ENCODE measurements at regions not wholly inside any gene's neighbourhood (a gene's known extent, or its start where the extent isn't known, plus 50 kb on each side); places are given as distances from the start of the nearest gene placed in this dataset.

DNA sequence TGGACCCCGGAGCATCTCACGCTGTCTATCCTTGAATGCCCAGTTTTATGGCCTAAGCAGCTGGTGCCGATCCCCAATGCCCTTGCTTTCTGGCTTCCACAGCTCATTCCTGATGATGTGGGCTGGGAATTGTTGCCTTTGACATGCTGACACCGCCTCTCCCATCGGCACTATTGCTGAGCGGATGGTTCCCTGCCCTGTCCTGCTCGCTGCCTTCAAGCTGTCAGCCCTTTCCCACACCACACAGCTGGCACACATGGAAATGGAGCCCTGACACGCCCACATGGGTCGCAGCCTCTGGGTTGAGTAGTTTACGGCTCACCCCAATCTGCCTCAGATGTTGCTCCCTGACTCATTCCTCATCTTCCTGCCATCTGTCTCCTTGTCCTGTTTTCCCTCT, 110.2 kb upstream of the SESN3 start:
- intact Hi-C loops (cut with micrococcal nuclease): no loop called here
- no peak overlapping the region for H3K4me3 Mint-ChIP-seq
- POLR2A ChIA-PET: no interaction called here
- no peak overlapping the region for H3K27ac Mint-ChIP-seq
- Histone ChIP-seq H3K79me2 (ENCODE audit: control insufficient read depth, insufficient read depth, low read length) (no peaks in the 10 kb centered on the region), H3K4me3 (ENCODE audit: control extremely low read depth in 1 of 5, extremely low read depth in 1 of 5, insufficient read depth in 1 of 5, low read depth in 2 of 5, low read length in 4 of 5) (no peak overlapping the region), H3K9me3 (ENCODE audit: control extremely low read depth in 1 of 3, control insufficient read depth in 2 of 3, insufficient read depth in 1 of 3, low read length in 2 of 3) (no peaks in the 10 kb centered on the region), H3K9ac (ENCODE audit: low read length) (no peak overlapping the region), H4K20me1 (ENCODE audit: control insufficient read depth, insufficient read depth, low read length, poor library complexity, severe bottlenecking) (no peaks in the 10 kb centered on the region), H3K4me2 (replicated peaks; ENCODE audit: low read depth, low read length, poor library complexity, severe bottlenecking) (no peak overlapping the region), H3K36me3 (replicated peaks in 1 of 2; ENCODE audit: control extremely low read depth in 1 of 2, control insufficient read depth in 1 of 2, extremely low read depth in 1 of 2, insufficient read depth in 2 of 2, low read length in 1 of 2) (no peaks in the 10 kb centered on the region), H3K4me1 (ENCODE audit: control insufficient read depth in 2 of 2, insufficient read depth in 2 of 2, low read length in 2 of 2) (peaks cover 14 to 21% of the 10 kb centered on the region in 2 donors), H3K27me3 (replicated peaks in 1 of 4; ENCODE audit: control extremely low read depth in 1 of 4, control insufficient read depth in 3 of 4, insufficient read depth in 4 of 4, low read length in 3 of 4) (no peaks in the 10 kb centered on the region), H3K27ac (ENCODE audit: low read length in 2 of 2) (no peak overlapping the region), H2AFZ (ENCODE audit: insufficient read depth, low read depth, low read length, poor library complexity, severe bottlenecking) (no peak overlapping the region)
- H3K27me3 Mint-ChIP-seq: no peaks in the 10 kb centered on the region
- TF ChIP-seq CTCF (IDR thresholded peaks at IDR 0.05) (no peak), EZH2 (IDR thresholded peaks at IDR 0.05; ENCODE audit: borderline replicate concordance, insufficient read depth, low read depth, low read length, poor library complexity, severe bottlenecking) (no peak)
- no peak for DNase-seq
- WGBS (ENCODE audit: insufficient coverage): 99% methylated on average over 8 of the region's 10 CpGs
- peaks cover 2% of the 10 kb centered on the region for H3K9me3 Mint-ChIP-seq (ENCODE audit: insufficient read depth)
- H3K4me1 Mint-ChIP-seq: no peaks in the 10 kb centered on the region
- ATAC-seq (ENCODE audit: low read depth): no peak
- CTCF ChIA-PET: interaction anchor here (1.2 kb wide), 1 partner anchor 364 kb away, joined by 5 read pairs; no protein-coding TSS in a partner anchor

- H3K4me3 ChIP-seq (ENCODE audit: control extremely low read depth in 1 of 5, extremely low read depth in 1 of 5, insufficient read depth in 1 of 5, low read depth in 2 of 5, low read length in 4 of 5): no peak overlapping the region
- POLR2A ChIA-PET: interaction anchor here (0.6 kb wide), 1 partner anchor 108 kb away, joined by 3 read pairs; the partner anchor contains the start of gene SESN3
- H3K79me2 ChIP-seq (ENCODE audit: control insufficient read depth, insufficient read depth, low read length): no peaks in the 10 kb centered on the region
- no peak for TF ChIP-seq CTCF (IDR thresholded peaks at IDR 0.05)
- no peak for TF ChIP-seq EZH2 (IDR thresholded peaks at IDR 0.05; ENCODE audit: borderline replicate concordance, insufficient read depth, low read depth, low read length, poor library complexity, severe bottlenecking)
- peak overlapping the region in 1 of 2 donors; percentile 9 for H3K27ac ChIP-seq (ENCODE audit: low read length in 2 of 2)
- Mint-ChIP-seq H3K27ac (no peak overlapping the region), H3K9me3 (ENCODE audit: insufficient read depth) (no peaks in the 10 kb centered on the region), H3K4me1 (peaks cover 5% of the 10 kb centered on the region), H3K27me3 (no peaks in the 10 kb centered on the region), H3K4me3 (no peak overlapping the region)
- H3K27me3 ChIP-seq (replicated peaks in 1 of 4; ENCODE audit: control extremely low read depth in 1 of 4, control insufficient read depth in 3 of 4, insufficient read depth in 4 of 4, low read length in 3 of 4): no peaks in the 10 kb centered on the region
- WGBS (ENCODE audit: insufficient coverage): 100% methylated on average over 3 of the region's 4 CpGs
- CTCF ChIA-PET: interaction anchor here (1.1 kb wide), 1 partner anchor 107 kb away, joined by 3 read pairs; no protein-coding TSS in a partner anchor
- H3K4me1 ChIP-seq (ENCODE audit: control insufficient read depth in 2 of 2, insufficient read depth in 2 of 2, low read length in 2 of 2): peaks cover 21 to 32% of the 10 kb centered on the region in 2 donors
- peak overlapping the region; percentile 25 for H2AFZ ChIP-seq (ENCODE audit: insufficient read depth, low read depth, low read length, poor library complexity, severe bottlenecking)
- H3K4me2 ChIP-seq (replicated peaks; ENCODE audit: low read depth, low read length, poor library complexity, severe bottlenecking): no peak overlapping the region
- no peaks in the 10 kb centered on the region for H3K9me3 ChIP-seq (ENCODE audit: control extremely low read depth in 1 of 3, control insufficient read depth in 2 of 3, insufficient read depth in 1 of 3, low read length in 2 of 3)
- ATAC-seq (ENCODE audit: low read depth) (no peak), DNase-seq (no peak)
- no peaks in the 10 kb centered on the region for H4K20me1 ChIP-seq (ENCODE audit: control insufficient read depth, insufficient read depth, low read length, poor library complexity, severe bottlenecking)
- intact Hi-C loops (cut with micrococcal nuclease): loop anchor here (5.0 kb wide), 2 partner anchors 187 to 368 kb away; no protein-coding TSS in a partner anchor
- no peaks in the 10 kb centered on the region for H3K36me3 ChIP-seq (replicated peaks in 1 of 2; ENCODE audit: control extremely low read depth in 1 of 2, control insufficient read depth in 1 of 2, extremely low read depth in 1 of 2, insufficient read depth in 2 of 2, low read length in 1 of 2)
- no peak overlapping the region for H3K9ac ChIP-seq (ENCODE audit: low read length)
Observed at GRCh38 chr11:95339086-95339901, 108.3 kb upstream of the SESN3 start.

Measured in B cell (primary cell).